Endometrium (tissue), 2 donors: ENCODE measurements at regions not wholly inside any gene's neighbourhood (a gene's known extent, or its start where the extent isn't known, plus 50 kb on each side); places are given as distances from the start of the nearest gene placed in this dataset.
A peak's percentile ranks its signal among the peaks of the same experiment; 100 is the strongest.
"Not testable (repeated sequence)": the region's sequence is repeated elsewhere in the genome, so short reads cannot be mapped to it uniquely, and the experiment has no call there.

ENCODE experiments used
- FAIRE-seq: peaks from 2 replicates; lab custom pipeline; 2012; peaks lifted over from hg19 to GRCh38; lab: Jason Lieb, UNC
- donor health status: control.
- donor health status: control.

DNA sequence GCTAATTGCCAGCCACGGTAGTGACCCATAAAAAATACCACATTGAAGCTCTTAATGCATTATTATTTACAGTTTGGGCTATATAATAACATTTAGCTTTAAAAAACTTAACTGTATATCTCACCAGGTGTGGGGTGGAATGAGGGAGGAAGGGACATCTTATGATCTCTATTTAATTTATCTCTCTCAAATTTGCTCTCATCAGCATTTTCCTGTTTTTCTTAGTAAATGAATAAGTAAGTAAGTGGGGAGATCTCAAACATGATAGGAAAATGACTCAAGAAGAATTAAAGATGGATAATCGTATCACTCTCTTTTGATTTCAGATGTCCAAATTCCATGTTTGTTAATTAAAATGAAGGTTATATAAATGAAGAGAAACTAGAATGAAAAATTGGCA is 200.7 kb upstream of the NR3C2 start:
- no peak for FAIRE-seq

DNA sequence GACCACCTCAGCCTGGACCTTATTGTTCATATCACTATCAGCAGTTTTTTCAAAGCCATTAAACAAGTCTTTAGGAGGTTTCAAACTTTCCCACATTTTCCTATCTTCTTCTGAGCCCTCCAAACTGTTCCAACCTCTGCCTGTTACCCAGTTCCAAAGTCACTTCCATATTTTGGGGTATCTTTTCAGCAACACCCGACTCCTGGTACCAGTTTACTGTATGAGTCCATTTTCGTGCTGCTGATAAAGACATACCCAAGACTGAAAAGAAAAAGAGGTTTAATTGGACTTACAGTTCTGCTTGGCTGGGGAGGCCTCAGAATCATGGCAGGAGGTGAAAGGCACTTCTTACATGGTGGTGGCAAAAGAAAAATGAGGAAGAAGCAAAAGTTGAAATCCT is 195.9 kb upstream of the NR3C2 start:
- not testable (repeated sequence) for FAIRE-seq

DNA sequence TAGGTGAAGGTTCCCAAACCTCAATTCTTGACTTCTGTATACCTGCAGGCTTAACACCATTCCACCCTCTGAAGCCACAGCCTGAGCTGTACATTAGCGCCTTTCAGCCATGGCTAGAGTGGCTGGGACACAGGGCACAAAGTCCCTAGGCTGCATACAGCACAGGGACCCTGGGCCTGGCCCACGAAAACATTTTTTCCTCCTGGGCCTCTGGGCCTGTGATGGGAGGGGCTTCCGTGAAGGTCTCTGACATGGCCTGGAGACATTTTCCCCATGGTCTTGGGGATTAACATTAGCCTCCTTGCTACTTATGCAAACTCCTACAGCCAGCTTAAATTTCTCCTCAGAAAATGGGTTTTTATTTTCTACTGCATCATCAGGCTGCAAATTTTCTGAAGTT is 195.2 kb upstream of the NR3C2 start:
- FAIRE-seq = not testable (repeated sequence)

DNA sequence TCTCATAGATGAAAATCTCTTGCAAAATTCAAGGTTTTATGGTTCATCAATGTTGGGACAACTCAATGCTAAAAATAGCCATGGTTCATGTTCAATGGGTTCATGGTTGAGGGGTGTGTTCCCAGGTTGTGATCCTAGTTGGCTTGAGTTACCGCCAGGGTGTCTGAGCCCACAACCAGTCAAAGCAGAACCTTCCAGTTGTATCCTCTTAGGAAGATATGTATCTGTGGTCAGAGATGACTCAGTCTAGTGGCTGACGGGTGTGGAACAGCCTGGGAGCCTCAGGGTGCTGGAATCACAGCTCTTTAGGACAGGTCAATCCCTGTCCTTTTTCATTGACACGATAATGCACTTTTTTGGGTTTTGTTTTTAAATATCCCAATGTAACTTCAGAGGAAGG is 192.3 kb upstream of the NR3C2 start:
- no peak for FAIRE-seq

DNA sequence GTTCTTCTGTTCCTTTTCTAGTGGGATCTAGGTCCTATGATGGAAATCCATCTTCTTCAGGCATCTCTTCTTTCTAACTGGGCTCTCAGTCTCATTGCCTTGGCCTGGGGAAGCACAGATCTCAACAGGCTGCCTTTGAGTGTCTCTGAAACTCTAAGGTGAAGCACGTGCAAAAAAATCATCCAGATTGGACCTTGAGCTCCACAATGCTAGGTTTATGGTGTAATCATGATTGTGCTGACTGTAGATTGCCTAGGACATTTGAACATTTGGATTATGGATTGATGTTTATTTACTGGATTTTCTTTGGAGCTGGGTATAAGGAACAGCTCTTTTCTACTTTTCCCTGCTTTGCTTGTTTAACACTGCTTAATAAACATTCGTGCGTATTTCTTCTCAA is 191.5 kb upstream of the NR3C2 start:
- no peak for FAIRE-seq

DNA sequence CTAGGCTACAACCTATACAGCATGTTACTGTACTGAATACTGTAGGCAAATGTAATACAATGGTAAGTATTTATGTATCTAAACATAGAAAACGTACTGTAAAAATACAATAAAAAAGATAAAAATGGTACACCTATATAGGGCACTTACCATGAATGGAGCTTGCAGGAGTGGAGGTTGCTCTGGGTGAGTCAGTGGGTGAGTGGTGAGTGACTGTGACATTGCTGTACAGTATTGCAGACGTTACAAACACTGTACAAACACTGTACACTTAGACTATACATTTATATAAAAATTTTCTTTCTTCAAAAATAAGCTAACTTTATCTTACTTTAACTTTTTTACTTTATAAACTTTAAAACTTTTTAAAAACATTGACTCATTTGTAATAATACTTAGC is 190.3 kb upstream of the NR3C2 start:
- peak; percentile 51 for FAIRE-seq

DNA sequence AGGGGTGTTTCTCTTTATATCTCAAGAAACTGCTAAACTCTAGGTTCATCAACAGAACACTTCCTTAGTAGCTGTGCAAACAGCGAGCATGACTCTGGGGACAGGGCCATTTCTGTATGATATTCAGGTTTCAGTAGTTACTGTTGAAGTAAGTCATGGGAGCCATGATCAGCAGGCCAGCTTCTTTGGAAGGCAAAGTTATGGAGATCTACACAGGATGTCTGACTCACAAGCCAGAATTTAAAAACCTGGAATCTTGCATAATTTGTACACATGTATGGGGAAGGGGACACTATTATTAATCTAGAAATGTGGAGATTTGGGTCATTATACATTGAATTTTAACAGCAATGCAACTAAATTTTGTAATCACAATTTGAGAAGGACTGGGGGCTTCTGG is 187.8 kb upstream of the NR3C2 start:
- FAIRE-seq = no peak

DNA sequence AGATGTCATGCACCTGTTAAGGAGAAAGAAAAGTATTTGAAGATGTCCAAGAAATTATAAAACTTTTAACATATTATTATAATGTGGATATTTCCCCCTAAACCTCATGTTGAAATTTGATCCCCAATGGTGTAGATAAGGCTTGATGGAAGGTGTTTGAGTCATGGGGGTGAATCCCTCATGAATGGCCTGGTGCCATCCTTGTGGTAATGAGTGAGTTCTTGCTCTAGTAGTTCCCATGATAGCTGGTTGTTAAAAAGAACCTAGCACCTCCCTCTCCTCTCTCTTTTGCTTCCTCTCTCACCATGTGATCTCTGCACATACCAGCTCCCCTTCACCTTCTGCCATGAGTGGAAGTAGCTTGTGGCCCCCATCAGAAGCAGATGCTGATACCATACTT is 176.6 kb upstream of the NR3C2 start:
- no peak for FAIRE-seq

DNA sequence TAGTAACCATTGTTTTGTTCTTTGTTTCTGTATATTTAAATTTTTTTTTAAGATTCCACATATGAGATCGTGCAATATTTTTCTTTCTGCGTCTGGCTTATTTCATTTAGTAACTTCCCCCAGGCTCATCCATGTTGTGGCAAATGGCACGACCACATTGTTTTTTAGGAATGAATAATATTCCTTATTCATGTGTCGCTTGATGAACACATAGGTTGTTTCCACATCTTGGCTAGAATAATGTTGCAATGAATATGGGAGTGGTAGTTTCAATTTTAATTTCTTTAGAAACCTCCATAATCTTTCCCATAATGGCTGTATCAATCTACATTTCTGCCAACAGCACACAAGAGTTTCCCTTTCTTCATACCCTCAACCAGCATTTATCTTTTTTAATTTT is 166.8 kb upstream of the NR3C2 start:
- no peak for FAIRE-seq

DNA sequence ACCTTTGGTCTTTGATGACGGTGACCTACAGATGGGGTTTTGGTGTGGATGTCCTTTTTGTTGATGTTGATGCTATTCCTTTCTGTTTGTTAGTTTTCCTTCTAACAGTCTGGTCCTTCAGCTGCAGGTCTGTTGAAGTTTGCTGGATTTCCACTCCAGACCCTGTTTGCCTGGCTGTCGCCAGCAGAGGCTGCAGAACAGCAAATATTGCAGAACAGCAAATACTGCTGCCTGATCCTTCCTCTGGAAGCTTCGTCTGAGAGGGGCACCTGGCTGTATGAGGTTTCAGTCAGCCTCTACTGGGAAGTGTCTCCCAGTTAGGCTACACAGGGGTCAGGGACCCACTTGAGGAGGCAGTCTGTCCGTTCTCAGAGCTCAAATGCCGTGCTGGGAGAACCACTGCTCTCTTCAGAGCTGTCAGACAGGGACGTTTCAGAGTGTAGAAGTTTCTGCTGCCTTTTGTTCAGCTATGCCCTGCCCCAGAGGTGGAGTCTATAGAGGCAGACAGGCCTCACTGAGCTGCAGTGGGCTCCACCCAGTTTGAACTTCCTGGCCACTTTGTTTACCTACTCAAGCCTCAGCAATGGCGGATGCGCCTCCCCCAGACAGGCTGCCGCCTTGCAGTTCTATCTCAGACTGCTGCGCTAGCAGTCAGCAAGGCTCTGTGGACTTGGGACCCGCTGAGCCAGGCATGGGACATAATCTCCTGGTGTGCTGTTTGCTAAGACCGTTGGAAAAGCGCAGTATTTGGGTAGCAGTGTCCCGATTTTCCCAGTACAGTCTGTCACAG is 156.4 kb upstream of the NR3C2 start:
- not testable (repeated sequence) for FAIRE-seq

DNA sequence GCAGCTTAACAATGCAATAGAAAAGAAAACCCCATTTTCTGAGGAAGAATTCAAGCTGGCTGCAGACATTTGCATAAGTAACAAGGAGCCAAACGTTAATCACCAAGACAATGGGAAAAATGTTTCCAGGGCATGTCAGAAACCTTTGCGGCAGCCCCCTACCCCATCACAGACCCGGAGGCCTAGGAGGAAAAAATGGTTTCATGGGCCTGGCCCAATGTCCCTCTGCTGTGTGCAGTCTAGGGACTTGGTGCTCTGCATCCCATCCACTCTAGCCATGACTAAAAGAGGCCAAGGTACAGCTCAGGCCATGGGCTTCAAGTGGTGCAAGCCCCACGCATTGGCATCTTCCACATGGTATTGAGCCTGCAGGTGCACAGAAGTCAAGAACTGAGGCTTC is 147.0 kb upstream of the NR3C2 start:
- FAIRE-seq = no peak

DNA sequence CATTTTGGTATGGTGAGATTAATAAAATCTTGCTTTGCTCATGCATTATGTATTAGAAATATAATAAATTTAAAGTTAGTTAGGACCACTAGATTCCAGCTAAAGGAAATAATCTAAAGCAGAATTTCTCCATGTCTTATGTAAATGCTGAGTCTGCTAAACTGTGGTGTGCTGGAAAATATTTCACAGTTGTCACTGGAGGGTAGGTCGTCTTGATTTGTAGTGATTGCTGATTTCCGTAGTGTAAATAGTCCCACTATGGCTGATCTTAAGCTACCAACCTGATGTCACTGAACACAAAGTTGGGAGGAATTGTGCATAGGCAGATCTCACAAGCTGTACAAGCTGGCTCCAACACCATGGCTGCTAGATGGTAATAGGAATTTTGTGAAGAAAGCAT is 133.4 kb upstream of the NR3C2 start:
- FAIRE-seq = no peak

DNA sequence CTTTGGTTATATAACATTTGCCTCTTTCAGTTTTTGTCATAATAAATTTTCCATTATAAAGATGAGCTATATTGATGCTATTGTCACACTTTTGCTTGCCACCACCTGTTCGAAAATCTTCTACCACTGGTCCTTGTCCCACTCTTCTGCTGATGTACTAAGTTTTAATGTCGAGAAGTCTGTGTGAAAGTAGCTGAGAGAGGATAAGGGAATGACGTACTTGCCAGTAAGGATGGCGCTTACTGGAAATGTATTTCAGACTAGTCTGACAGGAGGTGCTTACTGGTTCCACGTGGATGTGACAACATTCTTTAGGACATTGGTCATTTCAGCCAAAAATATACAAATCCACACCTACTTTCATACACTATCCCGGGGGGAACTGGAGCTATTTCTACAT is 132.7 kb upstream of the NR3C2 start:
- FAIRE-seq = no peak

DNA sequence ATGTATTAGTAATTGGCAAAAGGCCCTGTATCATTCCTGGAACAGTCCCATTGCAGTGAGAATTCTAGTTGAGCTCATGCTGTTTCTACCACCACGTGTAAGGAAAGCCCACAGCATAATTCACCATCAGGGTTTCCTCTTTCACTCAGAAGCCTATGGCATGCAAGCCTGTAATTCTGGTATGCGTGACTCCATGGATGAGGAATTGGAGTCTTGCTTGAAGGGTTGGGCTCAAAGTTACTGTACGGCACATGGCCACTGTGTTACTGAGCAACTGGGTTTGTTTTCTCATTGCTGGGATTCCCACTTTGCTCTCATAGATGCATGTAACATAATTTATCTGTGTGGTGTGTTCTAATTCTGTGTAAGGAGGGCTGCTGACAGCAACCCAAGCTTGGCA is 132.3 kb upstream of the NR3C2 start:
- no peak for FAIRE-seq

DNA sequence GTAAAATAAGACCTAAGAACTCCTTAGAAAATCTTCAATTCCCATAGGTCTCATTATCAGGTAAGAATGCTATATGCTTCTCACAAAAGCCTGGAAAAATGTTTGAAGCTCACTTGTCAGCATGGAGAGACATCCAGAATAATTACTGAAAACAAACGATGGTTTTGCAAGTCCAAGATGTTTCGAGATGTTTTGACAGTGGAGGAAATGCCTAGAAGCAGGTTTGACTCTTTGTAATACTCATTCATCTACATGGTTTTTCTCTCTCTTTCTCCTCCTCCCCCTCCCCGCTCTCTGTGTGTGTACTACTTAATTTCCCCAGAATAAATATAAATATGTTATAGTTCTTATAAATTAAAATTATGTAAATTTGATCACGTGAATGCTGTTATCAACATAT is 131.9 kb upstream of the NR3C2 start:
- no peak for FAIRE-seq

DNA sequence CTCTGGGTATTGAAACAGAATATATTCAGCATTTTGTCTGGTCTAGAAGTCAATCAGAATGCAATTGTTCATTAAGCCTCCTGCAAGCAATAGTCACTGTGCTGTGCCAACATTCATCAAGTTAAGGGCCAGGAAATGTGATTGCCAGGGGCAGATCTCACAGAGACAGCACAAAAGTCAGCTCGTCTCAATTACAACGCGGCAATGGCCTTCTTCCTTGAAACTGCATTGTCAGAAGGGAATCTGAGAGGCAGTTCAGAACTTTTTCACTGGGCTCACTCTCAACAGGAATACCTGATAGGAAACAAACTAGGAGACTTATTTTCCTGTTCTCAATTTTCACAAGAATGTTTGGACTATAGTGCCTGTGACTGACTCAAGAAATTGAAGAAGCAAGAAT is 131.1 kb upstream of the NR3C2 start:
- no peak for FAIRE-seq

DNA sequence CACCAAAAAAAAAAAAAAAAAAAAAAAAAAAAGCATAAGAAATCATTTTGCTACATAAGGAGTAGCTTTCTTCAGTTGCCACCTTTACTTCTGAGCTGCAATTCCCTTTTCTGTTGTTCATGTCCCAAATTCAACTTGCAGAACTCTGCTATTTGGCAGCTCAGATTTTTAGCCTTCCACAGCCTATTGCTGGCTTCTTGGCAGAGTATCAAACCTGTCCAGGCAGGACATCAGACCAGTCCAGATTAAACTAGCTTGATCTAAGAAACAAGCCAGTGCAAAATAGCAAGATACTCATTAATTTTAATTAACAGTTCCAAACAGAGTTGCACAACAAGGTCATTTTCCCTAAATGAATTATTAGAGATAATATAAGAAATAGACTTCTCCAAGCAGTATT is 123.6 kb upstream of the NR3C2 start:
- no peak for FAIRE-seq

DNA sequence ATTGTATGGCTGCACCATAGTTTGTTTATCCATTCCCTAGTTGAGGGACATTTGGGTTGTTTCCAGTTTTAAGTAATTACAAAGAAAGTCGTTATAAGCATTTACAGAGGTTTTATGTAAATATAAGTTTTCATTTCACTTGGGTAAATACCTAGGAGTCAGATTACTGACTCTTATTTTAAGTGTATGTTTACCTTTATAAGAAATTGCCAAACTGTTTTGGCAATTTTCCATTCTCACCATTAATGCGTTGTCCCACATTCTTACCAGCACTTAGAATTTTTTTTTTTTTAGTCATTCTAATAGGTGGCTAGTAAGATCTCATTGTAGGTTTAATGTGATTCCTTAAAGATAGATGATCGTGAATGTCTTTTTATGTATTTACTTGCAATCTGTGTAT is 121.5 kb upstream of the NR3C2 start:
- no peak for FAIRE-seq

DNA sequence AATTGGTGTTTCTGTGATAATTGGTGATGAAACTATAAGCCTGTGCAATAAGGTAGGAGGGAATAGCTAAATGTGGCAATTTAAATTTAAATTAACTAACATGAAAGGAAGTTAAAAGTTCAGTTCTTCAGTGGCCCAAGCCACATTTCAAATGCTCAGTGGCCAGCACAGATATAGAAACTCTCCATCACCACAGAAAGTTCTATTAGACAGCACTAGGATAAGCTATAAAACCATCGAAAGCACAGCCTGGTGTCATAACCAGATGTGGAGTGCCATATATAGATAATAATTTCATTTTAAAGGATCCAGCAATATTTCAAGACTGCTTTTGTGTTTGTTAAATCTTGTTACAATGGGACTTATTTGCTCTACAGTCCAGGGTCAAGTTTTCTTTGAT is 119.3 kb upstream of the NR3C2 start:
- no peak for FAIRE-seq

DNA sequence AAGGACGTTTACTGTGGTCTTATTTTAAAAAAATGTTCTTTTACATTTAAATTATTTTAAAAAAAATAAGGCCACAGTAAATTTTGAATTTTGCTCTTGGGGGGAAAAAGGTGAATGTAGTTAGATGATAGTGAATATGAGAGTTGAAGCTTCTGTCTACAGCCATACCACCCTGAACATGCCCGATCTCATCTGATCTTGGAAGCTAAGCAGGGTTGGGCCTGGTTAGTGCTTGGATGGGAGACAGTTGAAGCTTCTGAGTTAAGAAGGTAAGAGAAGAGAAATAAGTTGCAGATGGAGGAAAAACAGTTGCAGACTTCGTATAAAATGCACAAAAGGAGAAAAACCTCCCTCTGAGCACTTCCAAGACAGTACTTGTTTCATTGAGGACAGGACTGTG is 115.6 kb upstream of the NR3C2 start:
- FAIRE-seq = no peak

DNA sequence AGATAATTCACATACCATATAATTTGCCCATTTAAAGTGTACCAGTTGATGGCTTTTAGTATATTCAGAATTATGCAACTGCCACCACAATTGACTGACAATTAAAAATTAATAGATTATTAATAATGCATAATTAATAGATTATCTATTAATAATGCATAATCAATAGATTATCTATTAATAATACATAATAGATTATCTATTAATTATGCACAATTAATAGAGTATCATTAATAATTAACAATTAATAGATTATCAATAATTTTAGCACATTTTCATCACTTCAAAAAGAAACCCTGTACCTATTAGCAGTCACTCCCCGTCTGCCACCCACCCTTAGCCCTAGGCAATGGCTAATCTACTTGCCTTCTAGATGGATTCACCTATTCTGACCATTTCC is 108.6 kb upstream of the NR3C2 start:
- no peak for FAIRE-seq

DNA sequence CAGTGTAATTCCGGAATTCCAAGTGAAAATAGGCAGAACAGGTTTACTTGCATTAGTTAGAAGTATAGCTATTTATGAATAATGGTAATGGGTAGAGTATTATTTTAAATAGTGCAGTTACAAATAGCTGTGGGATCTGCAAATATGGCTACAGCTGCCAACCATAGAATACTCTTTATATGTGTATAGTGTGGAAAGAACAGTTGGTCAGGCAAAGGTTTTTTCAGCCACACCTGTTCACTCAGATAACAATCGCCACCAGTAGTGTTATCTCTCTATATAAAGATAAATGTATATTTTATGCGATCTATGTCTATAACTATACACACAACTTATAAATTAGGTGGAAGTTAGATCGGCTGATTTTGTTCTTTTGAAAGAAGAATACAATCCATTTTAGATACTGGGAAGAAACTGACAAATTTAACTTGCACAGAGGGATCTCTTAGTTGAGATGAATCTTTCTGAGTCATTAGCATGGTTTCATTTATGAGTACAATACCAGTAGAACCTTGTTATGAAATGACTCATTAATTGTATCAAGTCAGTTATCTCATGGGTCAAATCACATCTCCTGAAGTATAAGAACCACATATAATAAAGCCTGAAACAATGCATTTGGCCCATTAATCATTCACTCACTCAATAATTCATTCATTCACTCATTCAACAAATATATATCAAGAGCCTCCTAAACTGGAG is 100.9 kb upstream of the NR3C2 start:
- no peak for FAIRE-seq

DNA sequence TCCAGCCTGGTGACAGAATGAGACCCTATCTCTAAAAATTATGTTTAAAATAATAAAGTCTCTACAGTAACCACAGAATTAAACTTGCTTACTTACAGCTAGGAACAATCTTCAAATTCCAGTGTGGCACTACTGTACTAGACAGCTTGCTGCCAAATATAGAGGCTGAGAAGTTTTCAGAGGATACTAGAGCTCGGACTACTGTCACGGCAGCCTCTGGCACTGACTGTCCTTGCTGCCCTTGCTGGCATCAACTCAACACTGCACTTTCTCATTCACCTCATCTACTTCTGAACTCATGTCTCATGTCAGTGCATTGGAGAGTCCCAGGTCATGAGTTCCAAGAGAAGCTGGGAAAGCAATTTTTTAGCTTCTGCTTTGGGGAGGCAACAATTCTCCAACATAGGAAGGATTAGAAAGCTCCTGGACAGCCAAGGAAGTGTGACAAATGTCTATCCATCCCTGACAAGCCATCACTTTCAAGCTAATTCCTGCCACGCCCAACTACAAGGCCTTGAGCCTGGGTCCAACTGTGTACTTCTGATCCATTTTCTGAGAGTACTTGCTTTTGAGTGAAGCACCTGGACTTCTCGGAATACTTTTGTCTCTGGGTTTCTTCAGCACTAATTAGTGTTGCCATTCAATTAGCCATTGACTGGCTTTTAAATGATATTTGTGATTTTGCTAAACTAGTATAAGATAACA is 98.6 kb upstream of the NR3C2 start:
- no peak for FAIRE-seq
